OCI-LY7 (cell line): ENCODE measurements at regions not wholly inside any gene's neighbourhood (a gene's known extent, or its start where the extent isn't known, plus 50 kb on each side); places are given as distances from the start of the nearest gene placed in this dataset.

Experiments used
- CTCF ChIP-seq: fragments of 200-600 bp; sonication (generic); conservative IDR thresholded peaks from 2 replicates; pipeline ENCODE4 v1.5.1; 2014; ENCODE audit warnings: mild to moderate bottlenecking, antibody characterized with exemption, low read length, moderate library complexity, mixed read lengths
- EZH2phosphoT487 ChIP-seq: fragments of 200-600 bp; sonication (generic); IDR thresholded peaks from 2 replicates; pipeline ENCODE4 v1.6.1; 2018; ENCODE audit warnings: low read depth, borderline replicate concordance, mild to moderate bottlenecking, mixed run types, antibody characterized with exemption, low read length, moderate library complexity, mixed read lengths

GRCh38 chr6:144969602-144970272, 684.6 kb downstream of the UTRN start:
- TF ChIP-seq CTCF (no peak), EZH2phosphoT487 (no peak)
